ENCODE measurements at regions not wholly inside any gene's neighbourhood (a gene's known extent, or its start where the extent isn't known, plus 50 kb on each side); places are given as distances from the start of the nearest gene placed in this dataset.

- no peak overlapping the region for H3K4me2 ChIP-seq (ENCODE audit: unreplicated experiment)
- DNase-seq, result no peak
- no peak overlapping the region for H3K4me3 ChIP-seq
- H3K4me1 ChIP-seq (ENCODE audit: insufficient read depth), result no peaks in the 10 kb centered on the region
- H3K79me2 ChIP-seq (ENCODE audit: insufficient read depth), result no peaks in the 10 kb centered on the region
- no peaks in the 10 kb centered on the region for H3K36me3 ChIP-seq (ENCODE audit: low read depth)
- no peak overlapping the region for H3K27ac ChIP-seq
- no peaks in the 10 kb centered on the region for H3K27me3 ChIP-seq (replicated peaks; ENCODE audit: insufficient read depth)
- H4K20me1 ChIP-seq (ENCODE audit: insufficient read depth), result no peaks in the 10 kb centered on the region
- no peaks in the 10 kb centered on the region for H3F3A ChIP-seq (ENCODE audit: insufficient read depth)
- no peaks in the 10 kb centered on the region for H3K9me2 ChIP-seq (ENCODE audit: insufficient read depth)
- no peaks in the 10 kb centered on the region for H3K9me3 ChIP-seq (ENCODE audit: low read depth)
- WGBS, 2 experiments (ENCODE audit: low coverage in 1 of 2, low lambda C conversion rate in 2 of 2, missing lambda C conversion rate in 2 of 2), result 45 to 71% methylated on average over 3 of the region's 3 CpGs
- H3K9ac ChIP-seq, result no peak overlapping the region
- in situ Hi-C loops (cut with MboI), result no loop called here
- no peak overlapping the region for H2AFZ ChIP-seq
- no peak for TF ChIP-seq EZH2phosphoT487 (IDR thresholded peaks at IDR 0.05; ENCODE audit: insufficient read depth, low read depth)
- TF ChIP-seq EZH2 (IDR thresholded peaks at IDR 0.05; ENCODE audit: insufficient read depth, poor library complexity, severe bottlenecking), result no peak
Observed at GRCh38 chr3:40645883-40646282, 121.1 kb downstream of the ZNF621 start.

- Histone ChIP-seq H3K4me3 (no peak overlapping the region), H3K9me2 (ENCODE audit: insufficient read depth) (no peaks in the 10 kb centered on the region), H3F3A (ENCODE audit: insufficient read depth) (no peaks in the 10 kb centered on the region), H3K9ac (no peak overlapping the region), H3K4me1 (ENCODE audit: insufficient read depth) (no peaks in the 10 kb centered on the region), H3K9me3 (ENCODE audit: low read depth) (no peaks in the 10 kb centered on the region), H2AFZ (no peak overlapping the region), H4K20me1 (ENCODE audit: insufficient read depth) (no peaks in the 10 kb centered on the region), H3K36me3 (ENCODE audit: low read depth) (no peaks in the 10 kb centered on the region), H3K79me2 (ENCODE audit: insufficient read depth) (no peaks in the 10 kb centered on the region), H3K4me2 (ENCODE audit: unreplicated experiment) (no peak overlapping the region), H3K27me3 (replicated peaks; ENCODE audit: insufficient read depth) (no peaks in the 10 kb centered on the region), H3K27ac (no peak overlapping the region)
- WGBS, 2 experiments (ENCODE audit: low coverage in 1 of 2, low lambda C conversion rate in 2 of 2, missing lambda C conversion rate in 2 of 2), result 27% methylated on average over 4 of the region's 4 CpGs
- DNase-seq, result no peak
- in situ Hi-C loops (cut with MboI), result no loop called here
- no peak for TF ChIP-seq EZH2 (IDR thresholded peaks at IDR 0.05; ENCODE audit: insufficient read depth, poor library complexity, severe bottlenecking)
Observed at GRCh38 chr3:40649346-40649745, 124.6 kb downstream of the ZNF621 start.

GRCh38 chr3:40652072-40652471 lies 127.3 kb downstream of the ZNF621 start:
- Histone ChIP-seq H3K4me1 (ENCODE audit: insufficient read depth) (no peaks in the 10 kb centered on the region), H3K9me2 (ENCODE audit: insufficient read depth) (no peaks in the 10 kb centered on the region), H3K27ac (no peak overlapping the region), H2AFZ (no peak overlapping the region), H3K4me3 (no peak overlapping the region), H3F3A (ENCODE audit: insufficient read depth) (no peaks in the 10 kb centered on the region), H4K20me1 (ENCODE audit: insufficient read depth) (no peaks in the 10 kb centered on the region), H3K79me2 (ENCODE audit: insufficient read depth) (no peaks in the 10 kb centered on the region), H3K9ac (no peak overlapping the region), H3K4me2 (ENCODE audit: unreplicated experiment) (no peak overlapping the region), H3K9me3 (ENCODE audit: low read depth) (no peaks in the 10 kb centered on the region), H3K27me3 (replicated peaks; ENCODE audit: insufficient read depth) (no peaks in the 10 kb centered on the region), H3K36me3 (ENCODE audit: low read depth) (no peaks in the 10 kb centered on the region)
- no peak for TF ChIP-seq EZH2 (IDR thresholded peaks at IDR 0.05; ENCODE audit: insufficient read depth, poor library complexity, severe bottlenecking)
- no peak for TF ChIP-seq EZH2phosphoT487 (IDR thresholded peaks at IDR 0.05; ENCODE audit: insufficient read depth, low read depth)
- in situ Hi-C loops (cut with MboI), result no loop called here
- no peak for DNase-seq
- WGBS, 2 experiments (ENCODE audit: low coverage in 1 of 2, low lambda C conversion rate in 2 of 2, missing lambda C conversion rate in 2 of 2), result 43 to 46% methylated on average over 5 of the region's 5 CpGs

DNA sequence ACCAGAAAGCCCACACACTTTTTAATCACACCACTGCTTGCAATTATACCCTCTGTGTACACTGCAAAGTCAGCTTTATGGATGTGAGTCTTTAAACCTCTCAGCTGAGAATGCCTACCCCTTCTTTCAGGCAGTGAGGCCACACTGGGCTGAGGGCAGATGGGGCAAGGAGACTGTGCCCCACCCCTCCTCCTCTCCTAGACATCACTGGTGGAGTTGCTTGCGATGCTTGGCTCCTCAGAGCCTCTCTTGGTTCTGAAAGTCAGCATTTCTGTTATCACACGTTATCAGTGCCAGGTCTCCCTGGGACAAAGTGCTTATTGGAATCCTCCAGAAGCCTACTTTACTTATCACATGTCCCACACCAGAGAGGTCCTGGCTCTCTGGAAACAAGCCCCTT lies 128.2 kb downstream of the ZNF621 start:
- no peak for DNase-seq
- Histone ChIP-seq H3K36me3 (ENCODE audit: low read depth) (no peaks in the 10 kb centered on the region), H2AFZ (no peak overlapping the region), H3K79me2 (ENCODE audit: insufficient read depth) (no peaks in the 10 kb centered on the region), H3K27me3 (replicated peaks; ENCODE audit: insufficient read depth) (no peaks in the 10 kb centered on the region), H3K9me2 (ENCODE audit: insufficient read depth) (no peaks in the 10 kb centered on the region), H4K20me1 (ENCODE audit: insufficient read depth) (no peaks in the 10 kb centered on the region), H3K27ac (no peak overlapping the region), H3K4me3 (no peak overlapping the region), H3F3A (ENCODE audit: insufficient read depth) (no peaks in the 10 kb centered on the region), H3K9ac (no peak overlapping the region), H3K4me2 (ENCODE audit: unreplicated experiment) (no peak overlapping the region), H3K4me1 (ENCODE audit: insufficient read depth) (no peaks in the 10 kb centered on the region), H3K9me3 (ENCODE audit: low read depth) (no peaks in the 10 kb centered on the region)
- TF ChIP-seq EZH2 (IDR thresholded peaks at IDR 0.05; ENCODE audit: insufficient read depth, poor library complexity, severe bottlenecking) (no peak), EZH2phosphoT487 (IDR thresholded peaks at IDR 0.05; ENCODE audit: insufficient read depth, low read depth) (no peak)
- WGBS, 2 experiments (ENCODE audit: low coverage in 1 of 2, low lambda C conversion rate in 2 of 2, missing lambda C conversion rate in 2 of 2), result 12 to 17% methylated on average over 2 of the region's 2 CpGs
- in situ Hi-C loops (cut with MboI), result no loop called here

- Histone ChIP-seq H3K79me2 (ENCODE audit: insufficient read depth) (no peaks in the 10 kb centered on the region), H3K4me1 (ENCODE audit: insufficient read depth) (no peaks in the 10 kb centered on the region), H3K4me2 (ENCODE audit: unreplicated experiment) (no peak overlapping the region), H3K9me2 (ENCODE audit: insufficient read depth) (no peaks in the 10 kb centered on the region), H4K20me1 (ENCODE audit: insufficient read depth) (no peaks in the 10 kb centered on the region), H3K27me3 (replicated peaks; ENCODE audit: insufficient read depth) (no peaks in the 10 kb centered on the region), H3K9ac (no peak overlapping the region), H3K4me3 (no peak overlapping the region), H3K9me3 (ENCODE audit: low read depth) (no peaks in the 10 kb centered on the region), H3K27ac (no peak overlapping the region), H3F3A (ENCODE audit: insufficient read depth) (no peaks in the 10 kb centered on the region), H2AFZ (no peak overlapping the region), H3K36me3 (ENCODE audit: low read depth) (no peaks in the 10 kb centered on the region)
- no peak for TF ChIP-seq EZH2 (IDR thresholded peaks at IDR 0.05; ENCODE audit: insufficient read depth, poor library complexity, severe bottlenecking)
- TF ChIP-seq EZH2phosphoT487 (IDR thresholded peaks at IDR 0.05; ENCODE audit: insufficient read depth, low read depth), result no peak
- DNase-seq, result no peak
- in situ Hi-C loops (cut with MboI), result no loop called here
- 39 to 40% methylated on average over 3 of the region's 3 CpGs for WGBS, 2 experiments (ENCODE audit: low coverage in 1 of 2, low lambda C conversion rate in 2 of 2, missing lambda C conversion rate in 2 of 2)
Observed at GRCh38 chr3:40653878-40654277, 129.1 kb downstream of the ZNF621 start.
